GM13976 (cell line): ENCODE measurements at regions not wholly inside any gene's neighbourhood (a gene's known extent, or its start where the extent isn't known, plus 50 kb on each side); places are given as distances from the start of the nearest gene placed in this dataset.

Experiments used
- DNase-seq: peaks from one replicate; pipeline ENCODE4 v3.0.0; 2012; ENCODE audit warnings: low spot score
- in situ Hi-C: fragments of 300-500 bp; cut with MboI; formaldehyde crosslinking; loops from one replicate; pipeline ENCODE4 v1.12.0; 2022; ENCODE audit warnings: low sequenced_read_pairs, mixed read lengths, inconsistent platforms; ENCODE audit not compliant: unreplicated experiment
- TF ChIP-seq, protein P1 (sequence below): IDR thresholded peaks from 2 replicates; pipeline ENCODE4 v1.5.1; 2012; ENCODE audit warnings: borderline replicate concordance, mild to moderate bottlenecking; ENCODE audit not compliant: insufficient read depth; ENCODE audit errors: extremely low read depth, missing control alignments, control extremely low read depth

DNA sequence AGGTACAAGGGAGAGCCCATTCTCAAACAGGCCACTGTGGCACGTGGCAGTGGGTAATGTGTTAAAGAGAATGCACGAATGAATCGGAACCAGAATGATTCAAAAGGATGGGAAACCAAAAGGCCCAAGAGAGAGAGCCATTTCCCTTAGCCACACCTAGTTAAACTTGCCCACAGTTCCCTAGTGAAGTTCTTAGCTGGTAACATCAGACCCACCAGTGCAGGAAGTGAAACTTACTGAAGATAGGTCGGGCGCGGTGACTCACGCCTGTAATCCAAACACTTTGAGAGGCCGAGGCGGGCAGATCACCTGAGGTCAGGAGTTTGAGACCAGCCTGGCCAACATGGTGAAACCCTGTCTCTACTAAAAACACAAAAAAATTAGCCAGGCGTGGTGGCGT is 97.1 kb downstream of the MEX3B start:
- in situ Hi-C loops: loop anchor here (25.0 kb wide), 1 partner anchor 461 kb away; no protein-coding TSS in a partner anchor
- TF ChIP-seq, protein P1, sequence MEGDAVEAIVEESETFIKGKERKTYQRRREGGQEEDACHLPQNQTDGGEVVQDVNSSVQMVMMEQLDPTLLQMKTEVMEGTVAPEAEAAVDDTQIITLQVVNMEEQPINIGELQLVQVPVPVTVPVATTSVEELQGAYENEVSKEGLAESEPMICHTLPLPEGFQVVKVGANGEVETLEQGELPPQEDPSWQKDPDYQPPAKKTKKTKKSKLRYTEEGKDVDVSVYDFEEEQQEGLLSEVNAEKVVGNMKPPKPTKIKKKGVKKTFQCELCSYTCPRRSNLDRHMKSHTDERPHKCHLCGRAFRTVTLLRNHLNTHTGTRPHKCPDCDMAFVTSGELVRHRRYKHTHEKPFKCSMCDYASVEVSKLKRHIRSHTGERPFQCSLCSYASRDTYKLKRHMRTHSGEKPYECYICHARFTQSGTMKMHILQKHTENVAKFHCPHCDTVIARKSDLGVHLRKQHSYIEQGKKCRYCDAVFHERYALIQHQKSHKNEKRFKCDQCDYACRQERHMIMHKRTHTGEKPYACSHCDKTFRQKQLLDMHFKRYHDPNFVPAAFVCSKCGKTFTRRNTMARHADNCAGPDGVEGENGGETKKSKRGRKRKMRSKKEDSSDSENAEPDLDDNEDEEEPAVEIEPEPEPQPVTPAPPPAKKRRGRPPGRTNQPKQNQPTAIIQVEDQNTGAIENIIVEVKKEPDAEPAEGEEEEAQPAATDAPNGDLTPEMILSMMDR: no peak
- no peak for DNase-seq

GRCh38 chr15:81948222-81948621 is 97.6 kb downstream of the MEX3B start:
- DNase-seq: no peak
- TF ChIP-seq, protein P1: no peak
- in situ Hi-C loops: loop anchor here (25.0 kb wide), 1 partner anchor 461 kb away; no protein-coding TSS in a partner anchor

DNA sequence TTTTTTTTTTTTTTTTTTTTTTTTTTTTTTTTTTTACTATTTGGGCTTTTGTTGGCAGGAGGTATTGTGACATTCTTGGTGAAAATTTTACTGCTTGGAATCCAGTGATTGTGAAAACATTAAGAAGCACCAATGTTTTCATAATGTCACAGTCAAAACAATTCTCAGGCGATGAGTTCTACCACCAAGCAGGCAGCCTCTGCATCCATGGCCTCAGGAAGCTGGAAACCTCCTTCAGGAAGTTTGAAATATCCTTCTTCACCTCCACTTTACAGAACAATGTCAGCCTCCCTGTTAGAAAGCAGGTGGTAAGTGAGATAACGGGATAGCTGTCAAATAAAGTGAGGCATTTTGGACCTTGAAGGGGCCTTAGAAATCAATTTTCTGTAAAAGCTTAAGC is 98.3 kb downstream of the MEX3B start:
- TF ChIP-seq, protein P1: no peak
- in situ Hi-C loops: loop anchor here (25.0 kb wide), 1 partner anchor 460 kb away; no protein-coding TSS in a partner anchor
- no peak for DNase-seq

GRCh38 chr15:81945014-81945615 is 100.7 kb downstream of the MEX3B start:
- no peak for DNase-seq
- in situ Hi-C loops: loop anchor here (25.0 kb wide), 1 partner anchor 458 kb away; no protein-coding TSS in a partner anchor
- TF ChIP-seq, protein P1: no peak

DNA sequence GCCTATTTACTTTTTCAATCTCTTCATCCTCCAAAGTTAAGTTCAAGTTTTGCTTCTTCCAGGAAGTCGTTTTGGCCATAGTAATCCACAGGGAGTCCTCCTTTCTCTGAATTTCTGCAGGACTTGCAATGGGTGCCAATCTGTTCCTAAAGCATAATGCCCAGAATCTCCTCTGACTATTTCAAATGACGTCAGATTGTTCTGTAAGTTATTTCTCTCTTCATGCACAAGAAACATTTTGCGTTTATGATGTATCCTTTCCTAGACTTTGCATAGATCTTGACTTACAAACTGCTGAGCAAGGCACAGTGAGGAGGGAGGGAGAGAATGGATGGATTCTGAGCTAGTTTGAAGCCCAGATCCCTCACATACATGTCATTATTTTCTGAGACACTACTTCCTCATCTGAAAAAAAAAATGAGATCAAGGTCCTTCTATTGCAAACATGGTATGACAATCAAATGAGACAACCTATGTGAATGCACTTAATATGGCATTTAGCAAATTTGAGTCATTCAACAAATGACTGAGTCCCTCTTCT is 103.1 kb downstream of the MEX3B start:
- TF ChIP-seq, protein P1: no peak
- in situ Hi-C loops: loop anchor here (25.0 kb wide), 1 partner anchor 455 kb away; no protein-coding TSS in a partner anchor
- DNase-seq: no peak

DNA sequence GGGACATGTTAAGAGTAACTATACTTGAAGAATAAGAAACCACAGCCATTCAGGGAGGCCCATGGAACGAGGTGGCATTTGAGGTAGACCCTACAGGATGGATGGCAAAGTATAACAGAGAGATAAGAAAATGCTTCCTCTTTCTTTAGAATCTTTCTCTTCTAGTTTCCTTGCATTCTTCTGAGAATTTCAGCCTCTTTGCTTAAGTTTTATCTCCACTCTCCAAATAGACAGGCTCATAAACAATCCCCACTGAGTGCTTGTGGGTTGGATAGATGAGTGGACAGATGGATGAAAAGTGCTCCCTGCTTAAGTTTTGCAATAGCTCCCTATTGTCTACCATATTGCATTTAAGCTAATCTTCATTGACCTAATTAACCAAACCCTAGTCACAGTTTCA is 103.7 kb downstream of the MEX3B start:
- TF ChIP-seq, protein P1: no peak
- in situ Hi-C loops: loop anchor here (25.0 kb wide), 1 partner anchor 455 kb away; no protein-coding TSS in a partner anchor
- no peak for DNase-seq

- TF ChIP-seq, protein P1: no peak
- no peak for DNase-seq
- in situ Hi-C loops: loop anchor here (25.0 kb wide), 1 partner anchor 454 kb away; no protein-coding TSS in a partner anchor
Measured at GRCh38 chr15:81941479-81941878, 104.3 kb downstream of the MEX3B start.
